Mucosa of stomach (tissue), 1 donor: ENCODE measurements at regions not wholly inside any gene's neighbourhood (a gene's known extent, or its start where the extent isn't known, plus 50 kb on each side); places are given as distances from the start of the nearest gene placed in this dataset.
"Not testable (repeated sequence)": the region's sequence is repeated elsewhere in the genome, so short reads cannot be mapped to it uniquely, and the experiment has no call there.

Source experiments
- H3K27me3 ChIP-seq: one replicate; pipeline ENCODE4 v1.7.0; 2013; ENCODE audit warnings: mild to moderate bottlenecking, low read length; ENCODE audit not compliant: control insufficient read depth, insufficient read depth
- H3K36me3 ChIP-seq: one replicate; pipeline ENCODE4 v1.7.0; 2013; ENCODE audit warnings: low read length; ENCODE audit not compliant: control insufficient read depth, insufficient read depth
- H3K4me1 ChIP-seq: one replicate; pipeline ENCODE4 v1.7.0; 2013; ENCODE audit warnings: mild to moderate bottlenecking, low read length; ENCODE audit not compliant: control insufficient read depth, insufficient read depth
- H3K4me3 ChIP-seq: one replicate; pipeline ENCODE4 v1.7.0; 2013; ENCODE audit warnings: low read length
- H3K9ac ChIP-seq: one replicate; pipeline ENCODE4 v1.7.0; 2013; ENCODE audit warnings: mild to moderate bottlenecking, low read length, moderate library complexity
- H3K9me3 ChIP-seq: one replicate; pipeline ENCODE4 v1.7.0; 2013; ENCODE audit warnings: mild to moderate bottlenecking, low read length, moderate library complexity; ENCODE audit not compliant: control insufficient read depth
- donor health status: Pancreatic carcinoma.

- Histone ChIP-seq H3K36me3 (no peaks in the 10 kb centered on the region), H3K27me3 (no peaks in the 10 kb centered on the region), H3K4me3 (no peak overlapping the region), H3K4me1 (no peaks in the 10 kb centered on the region), H3K9ac (no peak overlapping the region), H3K9me3 (no peaks in the 10 kb centered on the region)
Observed at GRCh38 chr3:177331203-177331835, 134.0 kb upstream of the TBL1XR1 start.

- no peaks in the 10 kb centered on the region for H3K4me1 ChIP-seq
Observed at GRCh38 chr3:177332955-177333354, 135.7 kb upstream of the TBL1XR1 start.

GRCh38 chr3:177333533-177334520 lies 136.5 kb upstream of the TBL1XR1 start:
- H3K36me3 ChIP-seq = no peaks in the 10 kb centered on the region
- no peak overlapping the region for H3K4me3 ChIP-seq
- peaks cover 3% of the 10 kb centered on the region for H3K4me1 ChIP-seq
- H3K27me3 ChIP-seq = no peaks in the 10 kb centered on the region
- H3K9ac ChIP-seq = no peak overlapping the region
- H3K9me3 ChIP-seq = no peaks in the 10 kb centered on the region

More at GRCh38 chr3:177332955-177333354, 135.7 kb upstream of the TBL1XR1 start:
- Histone ChIP-seq H3K9me3 (no peaks in the 10 kb centered on the region), H3K36me3 (no peaks in the 10 kb centered on the region), H3K27me3 (no peaks in the 10 kb centered on the region), H3K9ac (no peak overlapping the region), H3K4me3 (no peak overlapping the region)

GRCh38 chr3:177334803-177335202 lies 137.5 kb upstream of the TBL1XR1 start:
- Histone ChIP-seq H3K9me3 (no peaks in the 10 kb centered on the region), H3K4me3 (no peak overlapping the region), H3K4me1 (peaks cover 7% of the 10 kb centered on the region), H3K27me3 (no peaks in the 10 kb centered on the region), H3K36me3 (no peaks in the 10 kb centered on the region), H3K9ac (no peak overlapping the region)

- no peaks in the 10 kb centered on the region for H3K36me3 ChIP-seq
- H3K4me3 ChIP-seq = no peak overlapping the region
- no peak overlapping the region for H3K9ac ChIP-seq
- H3K4me1 ChIP-seq = peaks cover 7% of the 10 kb centered on the region
- no peaks in the 10 kb centered on the region for H3K9me3 ChIP-seq
- H3K27me3 ChIP-seq = no peaks in the 10 kb centered on the region
Observed at GRCh38 chr3:177335728-177336127, 138.4 kb upstream of the TBL1XR1 start.

- Histone ChIP-seq H3K27me3 (no peaks in the 10 kb centered on the region), H3K4me3 (no peak overlapping the region), H3K4me1 (peaks cover 7% of the 10 kb centered on the region), H3K9ac (no peak overlapping the region), H3K9me3 (no peaks in the 10 kb centered on the region), H3K36me3 (no peaks in the 10 kb centered on the region)
Observed at GRCh38 chr3:177336873-177337450, 139.7 kb upstream of the TBL1XR1 start.

GRCh38 chr3:177337541-177338331 lies 140.5 kb upstream of the TBL1XR1 start:
- no peak overlapping the region for H3K4me3 ChIP-seq
- no peaks in the 10 kb centered on the region for H3K27me3 ChIP-seq
- peaks cover 7% of the 10 kb centered on the region for H3K4me1 ChIP-seq
- no peaks in the 10 kb centered on the region for H3K36me3 ChIP-seq
- no peaks in the 10 kb centered on the region for H3K9me3 ChIP-seq
- no peak overlapping the region for H3K9ac ChIP-seq

- no peak overlapping the region for H3K9ac ChIP-seq
Observed at GRCh38 chr3:177338697-177339219, 141.5 kb upstream of the TBL1XR1 start.

GRCh38 chr3:177339220-177339703 lies 142.0 kb upstream of the TBL1XR1 start:
- H3K27me3 ChIP-seq, H3K9me3 ChIP-seq, H3K9ac ChIP-seq, H3K36me3 ChIP-seq, H3K4me3 ChIP-seq: not testable (repeated sequence)
- peaks cover 21% of the 10 kb centered on the region for H3K4me1 ChIP-seq

More at GRCh38 chr3:177338697-177339219, 141.5 kb upstream of the TBL1XR1 start:
- Histone ChIP-seq H3K4me3 (no peak overlapping the region), H3K36me3 (no peaks in the 10 kb centered on the region), H3K27me3 (no peaks in the 10 kb centered on the region), H3K4me1 (peaks cover 16% of the 10 kb centered on the region), H3K9me3 (no peaks in the 10 kb centered on the region)

GRCh38 chr3:177340243-177340830 lies 143.1 kb upstream of the TBL1XR1 start:
- H3K36me3 ChIP-seq = no peaks in the 10 kb centered on the region
- no peak overlapping the region for H3K4me3 ChIP-seq
- H3K9ac ChIP-seq = no peak overlapping the region
- no peaks in the 10 kb centered on the region for H3K9me3 ChIP-seq
- peaks cover 32% of the 10 kb centered on the region for H3K4me1 ChIP-seq
- H3K27me3 ChIP-seq = no peaks in the 10 kb centered on the region
